WI38 (cell line): ENCODE measurements at regions not wholly inside any gene's neighbourhood (a gene's known extent, or its start where the extent isn't known, plus 50 kb on each side); places are given as distances from the start of the nearest gene placed in this dataset.
"Not testable (repeated sequence)": the region's sequence is repeated elsewhere in the genome, so short reads cannot be mapped to it uniquely, and the experiment has no call there.

Experiments
- H3K4me3 ChIP-seq: 2 replicates; pipeline ENCODE4 v1.5.1; 2011; ENCODE audit warnings: low read depth, mild to moderate bottlenecking, control low read depth, low read length
- TF ChIP-seq, protein P1 (sequence below): IDR thresholded peaks from 2 replicates; pipeline ENCODE4 v1.5.1; 2012; ENCODE audit warnings: low read depth, mild to moderate bottlenecking, control low read depth, low read length

DNA sequence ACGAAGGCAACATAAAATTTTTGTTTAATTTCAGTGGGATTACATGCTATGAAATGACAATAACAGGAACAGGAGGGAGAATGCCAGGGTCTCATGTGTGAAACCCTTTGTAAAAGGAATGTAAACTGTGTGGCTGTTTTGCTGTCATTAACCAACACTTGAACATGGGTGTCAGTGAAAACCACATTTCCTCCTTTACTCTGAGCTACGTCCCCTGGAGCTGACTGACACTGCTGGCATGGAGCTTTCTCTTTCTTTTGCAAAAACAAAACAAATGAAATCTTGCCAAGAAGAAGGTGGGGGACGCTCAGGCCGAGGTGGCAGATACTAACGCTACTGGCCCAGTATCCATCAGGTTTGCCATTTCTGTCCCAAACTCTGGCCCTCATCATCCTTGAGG is 121.4 kb downstream of the DMRT2 start:
- TF ChIP-seq, protein P1, sequence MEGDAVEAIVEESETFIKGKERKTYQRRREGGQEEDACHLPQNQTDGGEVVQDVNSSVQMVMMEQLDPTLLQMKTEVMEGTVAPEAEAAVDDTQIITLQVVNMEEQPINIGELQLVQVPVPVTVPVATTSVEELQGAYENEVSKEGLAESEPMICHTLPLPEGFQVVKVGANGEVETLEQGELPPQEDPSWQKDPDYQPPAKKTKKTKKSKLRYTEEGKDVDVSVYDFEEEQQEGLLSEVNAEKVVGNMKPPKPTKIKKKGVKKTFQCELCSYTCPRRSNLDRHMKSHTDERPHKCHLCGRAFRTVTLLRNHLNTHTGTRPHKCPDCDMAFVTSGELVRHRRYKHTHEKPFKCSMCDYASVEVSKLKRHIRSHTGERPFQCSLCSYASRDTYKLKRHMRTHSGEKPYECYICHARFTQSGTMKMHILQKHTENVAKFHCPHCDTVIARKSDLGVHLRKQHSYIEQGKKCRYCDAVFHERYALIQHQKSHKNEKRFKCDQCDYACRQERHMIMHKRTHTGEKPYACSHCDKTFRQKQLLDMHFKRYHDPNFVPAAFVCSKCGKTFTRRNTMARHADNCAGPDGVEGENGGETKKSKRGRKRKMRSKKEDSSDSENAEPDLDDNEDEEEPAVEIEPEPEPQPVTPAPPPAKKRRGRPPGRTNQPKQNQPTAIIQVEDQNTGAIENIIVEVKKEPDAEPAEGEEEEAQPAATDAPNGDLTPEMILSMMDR = no peak
- no peak overlapping the region for H3K4me3 ChIP-seq

DNA sequence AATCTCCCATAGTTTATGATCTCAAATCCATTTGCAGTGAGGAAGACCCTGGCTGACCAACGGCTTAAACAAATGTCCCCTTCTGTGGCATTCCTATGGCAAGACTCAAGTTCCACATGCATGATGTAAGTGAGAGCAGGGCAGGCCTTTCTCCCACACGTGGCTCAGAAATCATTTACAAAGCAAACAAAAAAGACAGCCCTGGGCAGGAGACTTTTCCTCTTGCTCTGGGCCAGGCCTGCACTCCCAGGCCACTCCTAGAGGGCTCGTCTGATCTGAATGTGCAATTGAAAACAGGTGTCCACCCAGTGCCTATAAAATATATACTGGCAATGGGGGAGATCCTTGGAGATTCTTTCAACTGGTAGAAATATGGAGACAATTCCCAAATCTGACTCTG is 123.1 kb downstream of the DMRT2 start:
- TF ChIP-seq, protein P1 = no peak
- H3K4me3 ChIP-seq = no peak overlapping the region

GRCh38 chr9:1173993-1174392 is 123.8 kb downstream of the DMRT2 start:
- no peak overlapping the region for H3K4me3 ChIP-seq
- TF ChIP-seq, protein P1 = no peak

DNA sequence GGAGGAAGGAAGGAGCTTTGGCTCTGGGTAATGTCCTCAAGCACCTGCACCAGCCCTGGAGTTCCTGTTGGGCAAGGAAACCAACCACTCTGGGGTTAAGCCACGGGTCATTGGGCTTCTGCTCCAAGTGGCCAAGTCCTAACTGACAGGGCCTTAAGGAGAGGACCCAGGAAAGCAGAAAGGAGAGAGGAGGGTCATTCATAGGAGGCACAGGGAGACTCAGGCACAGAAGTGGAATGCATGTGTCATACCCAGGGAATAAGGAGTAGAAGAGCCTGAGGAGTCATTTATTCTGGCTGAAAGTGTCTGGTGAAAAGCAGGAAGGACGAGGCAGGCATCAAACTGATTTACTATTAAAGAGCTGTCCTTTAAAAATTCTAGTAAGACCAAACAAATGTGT is 129.2 kb downstream of the DMRT2 start:
- TF ChIP-seq, protein P1 = no peak
- H3K4me3 ChIP-seq = no peak overlapping the region

DNA sequence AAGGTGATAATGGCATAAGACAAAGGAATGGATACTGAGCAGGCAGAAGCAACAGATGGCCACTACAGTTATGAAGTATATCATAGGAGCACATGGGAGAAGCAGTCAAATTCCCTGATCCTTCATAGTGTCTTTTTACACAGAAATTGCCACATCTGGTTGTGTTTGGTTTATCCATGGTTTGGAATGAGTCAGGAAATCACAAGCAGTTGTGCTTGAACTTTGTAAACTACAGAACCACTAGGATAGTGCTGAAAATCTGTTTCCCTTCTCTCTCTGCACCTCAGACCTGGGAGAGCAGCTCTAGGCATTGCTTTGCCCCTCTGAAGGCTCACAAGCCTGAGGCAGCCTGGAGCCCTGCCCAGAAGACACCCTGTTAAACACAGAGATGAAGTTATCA is 134.0 kb downstream of the DMRT2 start:
- TF ChIP-seq, protein P1 = no peak
- no peak overlapping the region for H3K4me3 ChIP-seq

- not testable (repeated sequence) for H3K4me3 ChIP-seq
Measured at GRCh38 chr9:1187137-1187536, 137.0 kb downstream of the DMRT2 start.

GRCh38 chr9:1195636-1196035 is 145.5 kb downstream of the DMRT2 start:
- H3K4me3 ChIP-seq = not testable (repeated sequence)

DNA sequence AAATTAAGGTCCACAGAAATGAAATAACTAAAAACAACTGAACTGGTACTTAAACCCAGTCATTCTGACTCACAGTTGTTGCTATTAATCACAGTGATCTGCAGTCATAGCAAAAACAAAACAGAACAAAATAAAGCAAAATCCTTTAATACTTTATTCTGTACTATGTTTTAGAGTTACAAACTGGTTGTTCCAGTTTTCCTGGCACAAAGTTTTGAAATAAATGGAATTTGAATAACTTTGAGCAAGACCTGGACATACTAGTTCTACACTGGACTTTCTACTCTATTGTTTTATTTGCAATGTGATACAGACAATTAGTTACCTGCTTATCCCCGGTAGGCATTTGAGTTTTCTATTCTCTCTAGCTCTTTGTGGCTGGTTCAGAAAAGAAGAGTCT is 147.9 kb downstream of the DMRT2 start:
- TF ChIP-seq, protein P1 = no peak
- no peak overlapping the region for H3K4me3 ChIP-seq

DNA sequence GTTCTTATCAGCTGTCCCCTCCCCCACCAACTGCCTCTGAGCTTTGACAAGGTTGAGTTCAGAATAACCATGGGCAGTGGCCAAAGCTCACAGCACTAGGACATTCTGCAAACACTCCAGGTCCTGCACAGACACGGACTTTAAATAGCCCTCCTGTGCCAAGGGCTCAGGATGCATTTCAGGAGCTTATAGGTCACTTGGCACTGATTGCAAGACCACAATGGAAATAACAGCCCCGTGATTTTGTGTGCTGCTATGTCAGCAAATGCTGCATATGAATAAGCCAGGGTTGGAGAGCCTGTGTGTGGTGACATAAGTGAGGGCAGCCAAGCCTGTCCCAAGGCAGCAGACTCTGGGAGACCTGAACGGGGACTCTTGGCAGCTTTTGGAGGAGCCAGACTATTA is 150.7 kb downstream of the DMRT2 start:
- TF ChIP-seq, protein P1 = no peak
- no peak overlapping the region for H3K4me3 ChIP-seq
